Globus pallidus (tissue), 1 donor: ENCODE measurements at regions not wholly inside any gene's neighbourhood (a gene's known extent, or its start where the extent isn't known, plus 50 kb on each side); places are given as distances from the start of the nearest gene placed in this dataset.

Source experiments
- DNase-seq: peaks from one replicate; pipeline ENCODE4 v3.0.0-alpha.2; 2015; ENCODE audit warnings: low spot score

DNA sequence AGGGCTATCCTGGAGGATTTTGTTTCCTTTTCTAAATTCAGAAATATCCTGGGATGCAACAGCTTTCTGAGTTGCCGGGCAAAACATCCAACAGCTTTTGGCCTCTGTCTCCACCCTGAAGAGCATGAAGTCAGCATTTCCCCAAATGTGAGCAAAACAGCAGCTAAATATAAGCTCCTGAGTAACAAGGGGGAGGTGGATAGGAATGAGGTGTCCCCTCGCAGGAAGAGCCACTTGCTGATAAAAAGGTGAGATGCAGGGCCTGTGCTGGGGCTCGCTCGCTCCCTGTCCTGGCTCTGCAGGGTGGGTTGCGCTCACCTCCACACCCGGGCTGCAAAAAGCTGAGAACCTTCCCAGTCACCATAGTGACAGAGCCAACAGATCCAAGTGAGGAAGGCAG lies 264.3 kb downstream of the ZEB1 start:
- DNase-seq: no peak

DNA sequence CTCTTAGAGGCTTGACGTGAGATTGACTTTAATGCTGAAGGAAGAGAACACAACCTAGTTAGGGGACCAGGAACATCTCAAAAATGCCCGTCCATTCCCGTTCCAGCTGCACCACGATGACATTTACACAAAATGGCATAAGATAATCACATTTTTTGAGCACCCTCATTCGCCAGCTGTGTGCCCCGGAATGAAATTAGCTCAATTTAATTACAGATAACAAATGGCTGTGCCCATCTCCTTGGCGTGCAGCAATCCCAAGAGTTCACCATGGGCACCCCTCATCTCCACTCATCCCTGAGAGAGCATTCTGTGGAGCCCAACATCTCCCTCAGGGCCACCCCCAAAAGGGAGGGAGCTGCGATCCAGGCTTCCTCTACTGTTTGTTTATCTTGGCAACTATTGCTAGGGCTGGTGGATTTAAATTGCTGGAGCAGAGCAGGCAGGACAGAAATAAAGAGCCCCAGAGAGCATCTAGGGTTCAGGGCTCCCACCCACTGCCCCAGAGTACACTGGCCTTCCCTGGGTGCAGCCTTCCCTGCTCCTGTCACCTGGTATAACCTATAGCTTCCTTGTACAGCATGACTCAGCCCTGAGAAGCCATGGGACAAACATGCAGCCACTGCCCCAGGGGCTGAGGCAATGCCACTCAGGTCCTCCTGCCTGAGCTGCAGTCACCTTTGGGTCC lies 263.5 kb downstream of the ZEB1 start:
- no peak for DNase-seq

DNA sequence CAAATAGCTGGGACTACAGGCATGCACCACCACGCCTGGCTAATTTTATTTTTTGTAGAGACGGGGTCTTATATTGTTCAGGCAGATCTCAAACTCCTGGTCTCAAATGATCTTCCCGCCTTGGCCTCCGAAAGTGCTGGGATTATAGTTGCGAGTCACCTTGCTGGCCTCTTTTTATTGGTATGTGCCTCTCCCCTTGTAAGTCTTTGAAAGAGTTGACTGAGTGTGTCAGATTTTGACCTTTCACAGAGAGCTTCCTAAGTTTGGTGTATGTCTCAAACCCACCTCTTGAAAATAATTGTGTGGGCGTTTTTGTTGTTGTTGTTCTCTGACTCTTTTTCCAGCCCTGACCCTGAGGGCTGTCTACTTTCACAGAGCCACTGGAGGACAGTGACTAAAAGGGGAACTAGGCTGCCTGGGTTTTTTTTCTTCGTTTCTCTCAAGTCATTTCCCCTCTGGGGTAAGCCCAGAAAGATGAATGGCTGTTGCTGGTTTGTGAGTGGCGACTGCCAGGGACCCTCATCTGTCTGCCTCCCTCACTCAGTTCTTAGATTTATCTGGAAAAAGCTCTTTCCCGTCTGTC lies 262.8 kb downstream of the ZEB1 start:
- DNase-seq: no peak

DNA sequence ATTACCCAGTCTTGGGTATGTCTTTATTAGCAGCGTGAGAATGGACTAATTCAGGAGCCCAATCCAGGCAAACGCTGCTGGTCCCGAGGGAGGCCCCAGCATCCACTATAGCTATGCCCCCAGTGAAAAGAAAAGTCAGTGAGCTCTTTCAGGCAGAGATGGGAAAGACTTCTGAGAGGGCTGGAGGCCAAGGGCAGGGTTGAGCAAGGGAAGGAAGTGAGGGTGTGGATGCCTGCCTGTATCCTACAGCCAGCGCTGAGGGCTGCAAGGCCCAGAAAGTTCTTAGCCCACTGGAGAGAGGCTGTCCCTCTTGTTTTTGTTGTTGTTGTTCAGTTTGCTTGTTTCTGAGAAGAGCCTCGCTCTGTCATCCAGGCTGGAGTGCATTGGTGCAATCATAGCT lies 261.6 kb downstream of the ZEB1 start:
- no peak for DNase-seq
